ENCODE measurements at regions not wholly inside any gene's neighbourhood (a gene's known extent, or its start where the extent isn't known, plus 50 kb on each side); places are given as distances from the start of the nearest gene placed in this dataset.

DNA sequence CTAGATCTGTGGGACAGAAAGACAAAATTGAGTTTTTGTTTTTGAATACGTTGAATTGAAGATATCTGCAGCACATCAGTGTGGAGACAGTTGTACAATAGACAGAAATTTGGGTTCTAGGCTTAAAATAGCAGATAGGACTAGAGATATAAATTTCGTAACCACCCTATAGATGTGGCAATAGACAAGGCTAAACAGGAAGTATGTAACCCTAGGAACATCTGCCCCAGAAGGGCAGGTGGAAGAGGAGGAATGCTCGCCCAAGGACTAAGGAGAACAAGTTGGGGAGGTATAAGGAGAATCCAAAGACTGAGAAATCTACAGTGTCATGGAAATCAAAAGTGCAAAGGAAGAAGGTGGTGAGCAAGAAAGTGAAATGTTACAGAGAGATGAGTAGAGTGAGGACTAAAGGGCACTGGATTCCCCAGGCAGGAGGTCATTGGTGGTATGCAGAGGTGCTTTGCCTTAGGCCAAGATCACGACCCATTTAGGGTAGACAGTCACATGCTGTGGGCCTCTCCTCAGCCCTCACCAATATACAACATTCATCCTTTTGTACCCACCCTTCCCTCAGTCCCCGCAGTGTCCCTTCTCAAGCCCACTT lies 109.1 kb upstream of the ELL2 start:
- TF ChIP-seq, protein P1, sequence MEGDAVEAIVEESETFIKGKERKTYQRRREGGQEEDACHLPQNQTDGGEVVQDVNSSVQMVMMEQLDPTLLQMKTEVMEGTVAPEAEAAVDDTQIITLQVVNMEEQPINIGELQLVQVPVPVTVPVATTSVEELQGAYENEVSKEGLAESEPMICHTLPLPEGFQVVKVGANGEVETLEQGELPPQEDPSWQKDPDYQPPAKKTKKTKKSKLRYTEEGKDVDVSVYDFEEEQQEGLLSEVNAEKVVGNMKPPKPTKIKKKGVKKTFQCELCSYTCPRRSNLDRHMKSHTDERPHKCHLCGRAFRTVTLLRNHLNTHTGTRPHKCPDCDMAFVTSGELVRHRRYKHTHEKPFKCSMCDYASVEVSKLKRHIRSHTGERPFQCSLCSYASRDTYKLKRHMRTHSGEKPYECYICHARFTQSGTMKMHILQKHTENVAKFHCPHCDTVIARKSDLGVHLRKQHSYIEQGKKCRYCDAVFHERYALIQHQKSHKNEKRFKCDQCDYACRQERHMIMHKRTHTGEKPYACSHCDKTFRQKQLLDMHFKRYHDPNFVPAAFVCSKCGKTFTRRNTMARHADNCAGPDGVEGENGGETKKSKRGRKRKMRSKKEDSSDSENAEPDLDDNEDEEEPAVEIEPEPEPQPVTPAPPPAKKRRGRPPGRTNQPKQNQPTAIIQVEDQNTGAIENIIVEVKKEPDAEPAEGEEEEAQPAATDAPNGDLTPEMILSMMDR (IDR thresholded peaks at IDR 0.05; ENCODE audit: insufficient read depth, low read length): no peak
- no peak; the same call in 1 of the 2 replicates for TF ChIP-seq POLR2AphosphoS5 (IDR thresholded peaks at IDR 0.05; ENCODE audit: low read depth)
- TF ChIP-seq, protein P2, sequence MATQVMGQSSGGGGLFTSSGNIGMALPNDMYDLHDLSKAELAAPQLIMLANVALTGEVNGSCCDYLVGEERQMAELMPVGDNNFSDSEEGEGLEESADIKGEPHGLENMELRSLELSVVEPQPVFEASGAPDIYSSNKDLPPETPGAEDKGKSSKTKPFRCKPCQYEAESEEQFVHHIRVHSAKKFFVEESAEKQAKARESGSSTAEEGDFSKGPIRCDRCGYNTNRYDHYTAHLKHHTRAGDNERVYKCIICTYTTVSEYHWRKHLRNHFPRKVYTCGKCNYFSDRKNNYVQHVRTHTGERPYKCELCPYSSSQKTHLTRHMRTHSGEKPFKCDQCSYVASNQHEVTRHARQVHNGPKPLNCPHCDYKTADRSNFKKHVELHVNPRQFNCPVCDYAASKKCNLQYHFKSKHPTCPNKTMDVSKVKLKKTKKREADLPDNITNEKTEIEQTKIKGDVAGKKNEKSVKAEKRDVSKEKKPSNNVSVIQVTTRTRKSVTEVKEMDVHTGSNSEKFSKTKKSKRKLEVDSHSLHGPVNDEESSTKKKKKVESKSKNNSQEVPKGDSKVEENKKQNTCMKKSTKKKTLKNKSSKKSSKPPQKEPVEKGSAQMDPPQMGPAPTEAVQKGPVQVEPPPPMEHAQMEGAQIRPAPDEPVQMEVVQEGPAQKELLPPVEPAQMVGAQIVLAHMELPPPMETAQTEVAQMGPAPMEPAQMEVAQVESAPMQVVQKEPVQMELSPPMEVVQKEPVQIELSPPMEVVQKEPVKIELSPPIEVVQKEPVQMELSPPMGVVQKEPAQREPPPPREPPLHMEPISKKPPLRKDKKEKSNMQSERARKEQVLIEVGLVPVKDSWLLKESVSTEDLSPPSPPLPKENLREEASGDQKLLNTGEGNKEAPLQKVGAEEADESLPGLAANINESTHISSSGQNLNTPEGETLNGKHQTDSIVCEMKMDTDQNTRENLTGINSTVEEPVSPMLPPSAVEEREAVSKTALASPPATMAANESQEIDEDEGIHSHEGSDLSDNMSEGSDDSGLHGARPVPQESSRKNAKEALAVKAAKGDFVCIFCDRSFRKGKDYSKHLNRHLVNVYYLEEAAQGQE (IDR thresholded peaks at IDR 0.05; ENCODE audit: insufficient replicate concordance, low read depth): no peak
